Fibroblast of mammary gland (primary cell): ENCODE measurements at regions not wholly inside any gene's neighbourhood (a gene's known extent, or its start where the extent isn't known, plus 50 kb on each side); places are given as distances from the start of the nearest gene placed in this dataset.
A peak's percentile ranks its signal among the peaks of the same experiment; 100 is the strongest.

ENCODE experiments used
- DNase-seq: peaks from one replicate; pipeline ENCODE4 v3.0.0-alpha.2; 2010; ENCODE audit warnings: low read depth
- H3K4me3 ChIP-seq: 2 replicates; pipeline ENCODE4 v1.5.1; 2011; ENCODE audit warnings: low read depth, mild to moderate bottlenecking, low read length, moderate library complexity; ENCODE audit not compliant: control insufficient read depth
- CTCF ChIP-seq: conservative IDR thresholded peaks from 2 replicates; pipeline ENCODE4 v1.5.1; 2011; ENCODE audit warnings: low read depth, low read length, inconsistent platforms; ENCODE audit not compliant: control insufficient read depth, insufficient read depth

GRCh38 chr6:113092795-113093194 is 745.7 kb downstream of the RFPL4B start:
- no peak for TF ChIP-seq CTCF
- no peak overlapping the region for H3K4me3 ChIP-seq
- DNase-seq, result no peak

GRCh38 chr6:113094779-113095178 is 747.6 kb downstream of the RFPL4B start:
- DNase-seq, result peak; percentile 6
- H3K4me3 ChIP-seq, result no peak overlapping the region
- TF ChIP-seq CTCF, result no peak

- TF ChIP-seq CTCF, result no peak
- no peak for DNase-seq
- no peak overlapping the region for H3K4me3 ChIP-seq
These were observed 748.7 kb downstream of the RFPL4B start for GRCh38 chr6:113095841-113096240.

- no peak overlapping the region for H3K4me3 ChIP-seq
- peak; percentile 68 for DNase-seq
- no peak for TF ChIP-seq CTCF
These were observed 754.4 kb upstream of the MARCKS start for GRCh38 chr6:113102761-113103160.

GRCh38 chr6:113103634-113104361 is 753.3 kb upstream of the MARCKS start:
- H3K4me3 ChIP-seq, result no peak overlapping the region
- no peak for TF ChIP-seq CTCF

GRCh38 chr6:113104541-113104940 is 752.6 kb upstream of the MARCKS start:
- DNase-seq, result no peak
- H3K4me3 ChIP-seq, result no peak overlapping the region
- TF ChIP-seq CTCF, result no peak

More at GRCh38 chr6:113103634-113104361, 753.3 kb upstream of the MARCKS start:
- DNase-seq, result peak; percentile 87
